Bone marrow (tissue), 2 donors: ENCODE measurements at regions not wholly inside any gene's neighbourhood (a gene's known extent, or its start where the extent isn't known, plus 50 kb on each side); places are given as distances from the start of the nearest gene placed in this dataset.
"Not testable (repeated sequence)": the region's sequence is repeated elsewhere in the genome, so short reads cannot be mapped to it uniquely, and the experiment has no call there.

Source experiments
- DNase-seq, 2 donors: peaks; one replicate each; lab custom pipeline; 2025; lab: John Stamatoyannopoulos, UW

GRCh38 chr4:82247629-82248028 lies 126.2 kb downstream of the HNRNPD start:
- DNase-seq = no peak

- DNase-seq = no peak
Measured at GRCh38 chr4:82247171-82247570, 126.6 kb downstream of the HNRNPD start.

GRCh38 chr4:82241534-82241933 lies 132.3 kb downstream of the HNRNPD start:
- no peak for DNase-seq

GRCh38 chr4:82240410-82240809 lies 133.4 kb downstream of the HNRNPD start:
- DNase-seq = no peak

GRCh38 chr4:82237142-82237541 lies 136.6 kb downstream of the HNRNPD start:
- DNase-seq = not testable (repeated sequence)

GRCh38 chr4:82235346-82235745 lies 138.4 kb downstream of the HNRNPD start:
- DNase-seq = no peak

- DNase-seq = no peak
Measured at GRCh38 chr4:82232891-82233290, 140.9 kb downstream of the HNRNPD start.

GRCh38 chr4:82231806-82232205 lies 142.0 kb downstream of the HNRNPD start:
- DNase-seq = no peak

GRCh38 chr4:82230306-82230705 lies 143.5 kb downstream of the HNRNPD start:
- no peak for DNase-seq

GRCh38 chr4:82225030-82225429 lies 148.8 kb downstream of the HNRNPD start:
- DNase-seq = no peak

GRCh38 chr4:82223715-82224114 lies 150.1 kb downstream of the HNRNPD start:
- peak; percentile 8 to 68 for DNase-seq

GRCh38 chr4:82219346-82219745 lies 154.4 kb downstream of the HNRNPD start:
- no peak for DNase-seq

GRCh38 chr4:82217986-82218715 lies 155.6 kb downstream of the HNRNPD start:
- DNase-seq = no peak

- DNase-seq = no peak
Measured at GRCh38 chr4:82216219-82216618, 157.6 kb downstream of the HNRNPD start.

GRCh38 chr4:82215800-82216199 lies 158.0 kb downstream of the HNRNPD start:
- no peak for DNase-seq

GRCh38 chr4:82215039-82215438 lies 158.8 kb downstream of the HNRNPD start:
- no peak for DNase-seq

- DNase-seq = no peak
Measured at GRCh38 chr4:82213485-82214417, 160.0 kb downstream of the HNRNPD start.

GRCh38 chr4:82201805-82202641 lies 171.8 kb downstream of the HNRNPD start:
- peak in 1 of 2 donors; percentile 69 for DNase-seq

GRCh38 chr4:82201303-82201702 lies 172.5 kb downstream of the HNRNPD start:
- no peak for DNase-seq

- no peak for DNase-seq
Measured at GRCh38 chr4:82200046-82200445, 173.7 kb downstream of the HNRNPD start.

- DNase-seq = no peak
Measured at GRCh38 chr4:82194329-82194728, 179.5 kb downstream of the HNRNPD start.

GRCh38 chr4:82192017-82192673 lies 181.6 kb downstream of the HNRNPD start:
- no peak for DNase-seq
